B cell (primary cell): ENCODE measurements at regions not wholly inside any gene's neighbourhood (a gene's known extent, or its start where the extent isn't known, plus 50 kb on each side); places are given as distances from the start of the nearest gene placed in this dataset.

Experiments used
- ATAC-seq: fragments of 200-7000 bp; cut with Tn5 transposase; one replicate; pipeline ENCODE4 v1.10.0; 2021; ENCODE audit warnings: low read depth, mild to moderate bottlenecking, moderate number of reproducible peaks, moderate library complexity
- CTCF ChIA-PET: fragments of 350-600 bp; sonication (Branson Sonifier 250); formaldehyde crosslinking; loops from one replicate; lab custom pipeline; 2021; ENCODE audit warnings: antibody characterized with exemption, inconsistent platforms; lab: Charles Lee
- POLR2A ChIA-PET: fragments of 350-600 bp; sonication (Branson Sonifier 250); formaldehyde crosslinking; loops from one replicate; lab custom pipeline; 2021; ENCODE audit warnings: antibody characterized with exemption; lab: Charles Lee
- DNase-seq: peaks from one replicate; pipeline ENCODE4 v3.0.0; 2013
- H2AFZ ChIP-seq: 2 replicates; pipeline ENCODE4 v1.6.1; 2012; ENCODE audit warnings: mild to moderate bottlenecking, low read depth, low read length; ENCODE audit not compliant: insufficient read depth, poor library complexity, severe bottlenecking
- H3K27ac ChIP-seq, 2 donors: 1 replicate in 1 of 2; 2 replicates in 1 of 2; pipeline ENCODE4 v1.5.1; 2012 to 2013; ENCODE audit warnings: low read length in 2 of 2, mild to moderate bottlenecking in 2 of 2, moderate library complexity in 1 of 2
- H3K27me3 ChIP-seq, 4 experiments: fragments of 200-600 bp in 1 of 4; sonication (generic) in 1 of 4; replicated peaks in 1 of 4; 1 replicate in 2 of 4; 2 replicates in 2 of 4; pipeline versions ENCODE4 v1.6.1 to v1.7.0; 2013 to 2016; ENCODE audit warnings: low read length in 3 of 4, mild to moderate bottlenecking in 2 of 4, mixed read lengths in 1 of 4, moderate library complexity in 1 of 4; ENCODE audit not compliant: insufficient read depth in 4 of 4, control insufficient read depth in 3 of 4; ENCODE audit errors: control extremely low read depth in 1 of 4
- H3K36me3 ChIP-seq, 2 experiments: replicated peaks in 1 of 2; 1 replicate in 1 of 2; 2 replicates in 1 of 2; pipeline versions ENCODE4 v1.6.1 to v1.7.1; 2013; ENCODE audit warnings: low read length in 1 of 2; ENCODE audit not compliant: insufficient read depth in 2 of 2, control insufficient read depth in 1 of 2; ENCODE audit errors: control extremely low read depth in 1 of 2, extremely low read depth in 1 of 2
- H3K4me1 ChIP-seq, 2 donors: fragments of 200-600 bp in 1 of 2; sonication (generic) in 1 of 2; 1 replicate in 1 of 2; 2 replicates in 1 of 2; pipeline versions ENCODE4 v1.5.1 to v1.6.1; 2013 to 2017; ENCODE audit warnings: low read length in 2 of 2; ENCODE audit not compliant: control insufficient read depth in 2 of 2, insufficient read depth in 2 of 2
- H3K4me2 ChIP-seq: replicated peaks from 2 replicates; pipeline ENCODE3; 2012; ENCODE audit warnings: mild to moderate bottlenecking, low read depth, low read length; ENCODE audit not compliant: poor library complexity, severe bottlenecking
- H3K4me3 ChIP-seq, 5 experiments: fragments of 200-600 bp in 1 of 5; sonication (generic) in 1 of 5; 1 replicate in 3 of 5; 2 replicates in 2 of 5; pipeline versions ENCODE4 v1.5.1 to v1.7.0; 2011 to 2016; ENCODE audit warnings: low read length in 4 of 5, mild to moderate bottlenecking in 4 of 5, low read depth in 2 of 5, control low read depth in 1 of 5, moderate library complexity in 1 of 5; ENCODE audit not compliant: insufficient read depth in 1 of 5; ENCODE audit errors: control extremely low read depth in 1 of 5, extremely low read depth in 1 of 5
- H3K79me2 ChIP-seq: fragments of 200-600 bp; sonication (generic); one replicate; pipeline ENCODE4 v1.6.0; 2016; ENCODE audit warnings: low read length; ENCODE audit not compliant: control insufficient read depth, insufficient read depth
- H3K9ac ChIP-seq: fragments of 200-600 bp; sonication (generic); 2 replicates; pipeline ENCODE4 v1.6.1; 2017; ENCODE audit warnings: mild to moderate bottlenecking, low read length, moderate library complexity
- H3K9me3 ChIP-seq, 3 donors: one replicate each; pipeline versions ENCODE4 v1.6.1 to v1.7.1; 2013; ENCODE audit warnings: low read length in 2 of 3; ENCODE audit not compliant: control insufficient read depth in 2 of 3, insufficient read depth in 1 of 3; ENCODE audit errors: control extremely low read depth in 1 of 3
- H4K20me1 ChIP-seq: 2 replicates; pipeline ENCODE4 v1.6.0; 2012; ENCODE audit warnings: mild to moderate bottlenecking, low read length; ENCODE audit not compliant: insufficient read depth, control insufficient read depth, poor library complexity, severe bottlenecking
- H3K27ac Mint-ChIP-seq: one replicate; pipeline ENCODE4 v1.8.0; 2021; ENCODE audit warnings: mixed read lengths
- H3K27me3 Mint-ChIP-seq: one replicate; pipeline ENCODE4 v1.8.0; 2021; ENCODE audit warnings: mixed read lengths
- H3K4me1 Mint-ChIP-seq: one replicate; pipeline ENCODE4 v1.8.0; 2021; ENCODE audit warnings: mixed read lengths
- H3K4me3 Mint-ChIP-seq: one replicate; pipeline ENCODE4 v1.8.0; 2021; ENCODE audit warnings: mixed read lengths
- H3K9me3 Mint-ChIP-seq: one replicate; pipeline ENCODE4 v1.8.0; 2022; ENCODE audit warnings: mixed read lengths; ENCODE audit not compliant: insufficient read depth
- EZH2 ChIP-seq: IDR thresholded peaks from 2 replicates; pipeline ENCODE4 v1.6.1; 2012; ENCODE audit warnings: borderline replicate concordance, low read depth, mild to moderate bottlenecking, moderate library complexity, low read length; ENCODE audit not compliant: insufficient read depth, poor library complexity, severe bottlenecking
- WGBS: methylation state at CpG from one replicate; pipeline ENCODE4 v1.1.5; 2013; ENCODE audit warnings: missing lambda C conversion rate; ENCODE audit not compliant: insufficient coverage; 5-methylcytosine and 5-hydroxymethylcytosine counted together
- intact Hi-C: fragments of 100-400 bp; cut with micrococcal nuclease; formaldehyde crosslinking; loops from one replicate; pipeline ENCODE4 v1.10.0; 2022
- TF ChIP-seq, protein P1 (sequence below): fragments of 200-600 bp; IDR thresholded peaks from one replicate; pipeline ENCODE4 v1.8.0; 2022; ENCODE audit warnings: antibody characterized with exemption, mild to moderate bottlenecking

DNA sequence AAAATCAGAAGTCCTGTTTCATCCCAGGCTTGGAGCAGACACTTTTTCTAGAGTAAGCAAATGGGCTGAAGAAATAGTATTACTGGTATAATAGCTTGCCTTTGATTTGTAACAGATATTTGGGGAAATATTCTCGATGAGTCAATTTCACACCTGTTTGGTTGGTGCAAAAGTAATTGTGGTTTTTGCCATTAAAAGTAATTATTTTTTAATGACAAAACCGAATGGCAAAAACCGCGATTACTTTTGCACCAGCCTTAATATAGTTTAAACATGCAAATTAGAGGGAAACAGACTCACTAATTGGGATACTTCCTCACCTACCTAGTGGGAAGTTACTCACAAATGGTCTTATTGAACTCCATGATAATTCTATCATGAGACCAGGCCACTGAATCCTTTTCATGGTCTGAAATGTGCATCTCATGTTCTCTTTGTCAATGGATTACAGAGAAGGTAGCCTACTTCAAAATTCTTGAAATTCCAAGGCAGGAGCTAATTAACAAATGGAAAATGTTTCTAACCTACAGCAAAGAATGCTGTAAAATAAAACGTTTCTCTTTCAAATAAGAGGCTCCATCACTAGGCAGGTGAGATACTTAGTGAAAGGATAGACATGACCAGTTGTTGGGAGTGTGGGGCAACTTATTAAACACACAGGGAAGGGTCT, 391.3 kb downstream of the EMP1 start:
- POLR2A ChIA-PET, result no interaction called here
- ATAC-seq, result no peak
- intact Hi-C loops, result no loop called here

DNA sequence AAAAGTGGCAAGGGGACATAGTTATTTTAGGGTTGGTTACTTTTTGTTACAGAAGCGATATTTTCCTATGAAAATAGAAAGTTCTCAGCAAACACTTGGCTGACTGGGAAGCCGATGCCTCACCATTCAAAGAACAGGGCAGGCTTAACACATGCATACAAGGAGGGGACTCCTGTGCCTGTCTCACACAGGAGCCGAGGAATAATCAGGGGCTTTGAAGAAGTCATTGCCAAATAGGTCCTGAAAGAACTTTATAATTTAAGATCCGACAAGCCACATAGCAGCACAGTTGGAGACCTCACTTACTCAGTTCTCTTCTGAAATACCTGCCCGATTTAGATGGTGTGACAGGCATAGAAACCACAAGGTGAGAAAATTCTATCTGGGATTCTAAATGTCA, 389.8 kb downstream of the EMP1 start:
- Histone ChIP-seq H3K4me3 (no peak overlapping the region), H3K4me2 (no peak overlapping the region), H3K27me3 (no peaks in the 10 kb centered on the region), H2AFZ (no peak overlapping the region), H3K79me2 (no peaks in the 10 kb centered on the region), H4K20me1 (no peaks in the 10 kb centered on the region), H3K4me1 (peaks cover 3 to 8% of the 10 kb centered on the region in 2 donors), H3K27ac (no peak overlapping the region), H3K9me3 (peaks cover 0 to 3% (median 0%) of the 10 kb centered on the region in 3 donors), H3K36me3 (no peaks in the 10 kb centered on the region), H3K9ac (no peak overlapping the region)
- ATAC-seq (no peak), DNase-seq (no peak)
- H3K9me3 Mint-ChIP-seq, result no peaks in the 10 kb centered on the region
- no peak overlapping the region for H3K27ac Mint-ChIP-seq
- peaks cover 9% of the 10 kb centered on the region for H3K4me1 Mint-ChIP-seq
- intact Hi-C loops, result no loop called here
- WGBS, result 91% methylated on average over 3 of the region's 5 CpGs
- CTCF ChIA-PET, result no interaction called here
- POLR2A ChIA-PET, result no interaction called here
- no peak overlapping the region for H3K4me3 Mint-ChIP-seq
- TF ChIP-seq, protein P1, sequence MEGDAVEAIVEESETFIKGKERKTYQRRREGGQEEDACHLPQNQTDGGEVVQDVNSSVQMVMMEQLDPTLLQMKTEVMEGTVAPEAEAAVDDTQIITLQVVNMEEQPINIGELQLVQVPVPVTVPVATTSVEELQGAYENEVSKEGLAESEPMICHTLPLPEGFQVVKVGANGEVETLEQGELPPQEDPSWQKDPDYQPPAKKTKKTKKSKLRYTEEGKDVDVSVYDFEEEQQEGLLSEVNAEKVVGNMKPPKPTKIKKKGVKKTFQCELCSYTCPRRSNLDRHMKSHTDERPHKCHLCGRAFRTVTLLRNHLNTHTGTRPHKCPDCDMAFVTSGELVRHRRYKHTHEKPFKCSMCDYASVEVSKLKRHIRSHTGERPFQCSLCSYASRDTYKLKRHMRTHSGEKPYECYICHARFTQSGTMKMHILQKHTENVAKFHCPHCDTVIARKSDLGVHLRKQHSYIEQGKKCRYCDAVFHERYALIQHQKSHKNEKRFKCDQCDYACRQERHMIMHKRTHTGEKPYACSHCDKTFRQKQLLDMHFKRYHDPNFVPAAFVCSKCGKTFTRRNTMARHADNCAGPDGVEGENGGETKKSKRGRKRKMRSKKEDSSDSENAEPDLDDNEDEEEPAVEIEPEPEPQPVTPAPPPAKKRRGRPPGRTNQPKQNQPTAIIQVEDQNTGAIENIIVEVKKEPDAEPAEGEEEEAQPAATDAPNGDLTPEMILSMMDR, result no peak
- no peak for TF ChIP-seq EZH2
- H3K27me3 Mint-ChIP-seq, result no peaks in the 10 kb centered on the region

More for the DNA sequence above, 391.3 kb downstream of the EMP1 start:
- no peak overlapping the region for H3K4me2 ChIP-seq
- CTCF ChIA-PET, result no interaction called here
- H4K20me1 ChIP-seq, result no peaks in the 10 kb centered on the region
- no peak overlapping the region for H3K27ac ChIP-seq
- no peak overlapping the region for H3K4me3 Mint-ChIP-seq
- no peak overlapping the region for H3K4me3 ChIP-seq
- DNase-seq, result no peak
- TF ChIP-seq, protein P1, result no peak
- TF ChIP-seq EZH2, result no peak
- no peak overlapping the region for H3K27ac Mint-ChIP-seq
- H3K9me3 Mint-ChIP-seq, result no peaks in the 10 kb centered on the region
- H2AFZ ChIP-seq, result no peak overlapping the region
- H3K4me1 Mint-ChIP-seq, result peaks cover 18% of the 10 kb centered on the region
- H3K79me2 ChIP-seq, result no peaks in the 10 kb centered on the region
- no peak overlapping the region for H3K9ac ChIP-seq
- H3K27me3 ChIP-seq, result no peaks in the 10 kb centered on the region
- no CpG with 5 or more reads among the region's 5 CpGs for WGBS
- no peaks in the 10 kb centered on the region for H3K27me3 Mint-ChIP-seq
- H3K36me3 ChIP-seq, result no peaks in the 10 kb centered on the region
- peaks cover 0 to 3% (median 0%) of the 10 kb centered on the region in 3 donors for H3K9me3 ChIP-seq
- peaks cover 8 to 10% of the 10 kb centered on the region in 2 donors for H3K4me1 ChIP-seq
